ENCODE measurements at regions not wholly inside any gene's neighbourhood (a gene's known extent, or its start where the extent isn't known, plus 50 kb on each side); places are given as distances from the start of the nearest gene placed in this dataset.

- dilution Hi-C loops (cut with MboI; ENCODE audit: extremely low pct_ligation_motif_present, low sequenced_read_pairs): no loop called here
- no peak for DNase-seq (ENCODE audit: low read depth, low spot score)
Measured at GRCh38 chr6:119891644-119892043, 542.1 kb upstream of the MAN1A1 start.

GRCh38 chr6:119891206-119891605 is 541.6 kb upstream of the MAN1A1 start:
- no peak overlapping the region for H3K4me2 ChIP-seq (ENCODE audit: control insufficient read depth, extremely low read depth, insufficient read depth, low read depth, low read length)
- no peaks in the 10 kb centered on the region for H3K27me3 ChIP-seq (ENCODE audit: control insufficient read depth, extremely low read depth, insufficient read depth, low read length)
- no peak overlapping the region for H3K4me3 ChIP-seq (ENCODE audit: control insufficient read depth in 2 of 3, extremely low read depth in 1 of 3, insufficient read depth in 2 of 3, low read depth in 1 of 3, low read length in 3 of 3)
- H4K20me1 ChIP-seq (ENCODE audit: control insufficient read depth, extremely low read depth, insufficient read depth, low read length): no peaks in the 10 kb centered on the region
- no peak overlapping the region for H2AFZ ChIP-seq (ENCODE audit: control insufficient read depth, low read length)
- H3K9me1 ChIP-seq (ENCODE audit: control insufficient read depth, extremely low read depth, insufficient read depth, low read length): no peaks in the 10 kb centered on the region
- no peak overlapping the region for H3K9ac ChIP-seq (ENCODE audit: control insufficient read depth, extremely low read depth, insufficient read depth, low read length)
- DNase-seq (ENCODE audit: low read depth, low spot score): no peak
- H3K9me3 ChIP-seq (ENCODE audit: control insufficient read depth, low read depth, low read length): no peaks in the 10 kb centered on the region
- H3K36me3 ChIP-seq (ENCODE audit: control insufficient read depth in 2 of 2, extremely low read depth in 1 of 2, insufficient read depth in 2 of 2, low read length in 2 of 2): no peaks in the 10 kb centered on the region
- no peaks in the 10 kb centered on the region for H3K4me1 ChIP-seq (ENCODE audit: control insufficient read depth, extremely low read depth, insufficient read depth, low read length)
- dilution Hi-C loops (cut with MboI; ENCODE audit: extremely low pct_ligation_motif_present, low sequenced_read_pairs): no loop called here
- TF ChIP-seq CTCF (optimal IDR thresholded peaks at IDR 0.05 in 1 of 3, IDR thresholded peaks at IDR 0.05 in 1 of 3, conservative IDR thresholded peaks at IDR 0.05 in 1 of 3; ENCODE audit: extremely low read depth in 1 of 3, insufficient read depth in 2 of 3, low read length in 3 of 3) (no peak), EZH2 (IDR thresholded peaks at IDR 0.05; ENCODE audit: low read length) (no peak)
- no peak overlapping the region for H3K27ac ChIP-seq (ENCODE audit: control insufficient read depth, insufficient read depth, low read length)
- no peak for FAIRE-seq
- H3K79me2 ChIP-seq (ENCODE audit: control insufficient read depth, insufficient read depth, low read length): no peaks in the 10 kb centered on the region

More at GRCh38 chr6:119891644-119892043, 542.1 kb upstream of the MAN1A1 start:
- no peaks in the 10 kb centered on the region for H3K4me1 ChIP-seq (ENCODE audit: control insufficient read depth, extremely low read depth, insufficient read depth, low read length)
- no peak overlapping the region for H2AFZ ChIP-seq (ENCODE audit: control insufficient read depth, low read length)
- TF ChIP-seq CTCF (optimal IDR thresholded peaks at IDR 0.05 in 1 of 3, IDR thresholded peaks at IDR 0.05 in 1 of 3, conservative IDR thresholded peaks at IDR 0.05 in 1 of 3; ENCODE audit: extremely low read depth in 1 of 3, insufficient read depth in 2 of 3, low read length in 3 of 3): no peak
- TF ChIP-seq EZH2 (IDR thresholded peaks at IDR 0.05; ENCODE audit: low read length): no peak
- H3K36me3 ChIP-seq (ENCODE audit: control insufficient read depth in 2 of 2, extremely low read depth in 1 of 2, insufficient read depth in 2 of 2, low read length in 2 of 2): no peaks in the 10 kb centered on the region
- no peaks in the 10 kb centered on the region for H3K9me3 ChIP-seq (ENCODE audit: control insufficient read depth, low read depth, low read length)
- no peak overlapping the region for H3K9ac ChIP-seq (ENCODE audit: control insufficient read depth, extremely low read depth, insufficient read depth, low read length)
- no peak overlapping the region for H3K4me3 ChIP-seq (ENCODE audit: control insufficient read depth in 2 of 3, extremely low read depth in 1 of 3, insufficient read depth in 2 of 3, low read depth in 1 of 3, low read length in 3 of 3)
- no peaks in the 10 kb centered on the region for H3K27me3 ChIP-seq (ENCODE audit: control insufficient read depth, extremely low read depth, insufficient read depth, low read length)
- H3K4me2 ChIP-seq (ENCODE audit: control insufficient read depth, extremely low read depth, insufficient read depth, low read depth, low read length): no peak overlapping the region
- no peaks in the 10 kb centered on the region for H4K20me1 ChIP-seq (ENCODE audit: control insufficient read depth, extremely low read depth, insufficient read depth, low read length)
- no peaks in the 10 kb centered on the region for H3K79me2 ChIP-seq (ENCODE audit: control insufficient read depth, insufficient read depth, low read length)
- no peak overlapping the region for H3K27ac ChIP-seq (ENCODE audit: control insufficient read depth, insufficient read depth, low read length)
- no peak for FAIRE-seq
- no peaks in the 10 kb centered on the region for H3K9me1 ChIP-seq (ENCODE audit: control insufficient read depth, extremely low read depth, insufficient read depth, low read length)

Data from keratinocyte (primary cell).